DLD1 (cell line): ENCODE measurements at regions not wholly inside any gene's neighbourhood (a gene's known extent, or its start where the extent isn't known, plus 50 kb on each side); places are given as distances from the start of the nearest gene placed in this dataset.
"Not testable (repeated sequence)": the region's sequence is repeated elsewhere in the genome, so short reads cannot be mapped to it uniquely, and the experiment has no call there.

Source experiments
- in situ Hi-C: cut with HindIII; loops from 2 replicates; pipeline ENCODE4 v1.10.0; 2017; ENCODE audit warnings: low sequenced_read_pairs

- in situ Hi-C loops: no loop called here
Measured at GRCh38 chr3:18562364-18563154, 137.4 kb upstream of the SATB1 start.

GRCh38 chr3:18559331-18559842 lies 134.2 kb upstream of the SATB1 start:
- in situ Hi-C loops: no loop called here

GRCh38 chr3:18558507-18558906 lies 133.4 kb upstream of the SATB1 start:
- in situ Hi-C loops: no loop called here

- in situ Hi-C loops: no loop called here
Measured at GRCh38 chr3:18557216-18557615, 132.1 kb upstream of the SATB1 start.

GRCh38 chr3:18556503-18557135 lies 131.5 kb upstream of the SATB1 start:
- in situ Hi-C loops: no loop called here

- in situ Hi-C loops: no loop called here
Measured at GRCh38 chr3:18556001-18556408, 130.9 kb upstream of the SATB1 start.

- in situ Hi-C loops: not testable (repeated sequence)
Measured at GRCh38 chr3:18552579-18553105, 127.5 kb upstream of the SATB1 start.

GRCh38 chr3:18546632-18547031 lies 121.5 kb upstream of the SATB1 start:
- in situ Hi-C loops: no loop called here

GRCh38 chr3:18544146-18544545 lies 119.0 kb upstream of the SATB1 start:
- in situ Hi-C loops: no loop called here

- in situ Hi-C loops: no loop called here
Measured at GRCh38 chr3:18538463-18539230, 113.5 kb upstream of the SATB1 start.

- in situ Hi-C loops: no loop called here
Measured at GRCh38 chr3:18533039-18533438, 107.9 kb upstream of the SATB1 start.

GRCh38 chr3:18531662-18532061 lies 106.5 kb upstream of the SATB1 start:
- in situ Hi-C loops: no loop called here

- in situ Hi-C loops: no loop called here
Measured at GRCh38 chr3:18529631-18530030, 104.5 kb upstream of the SATB1 start.

GRCh38 chr3:18527691-18528090 lies 102.6 kb upstream of the SATB1 start:
- in situ Hi-C loops: no loop called here

- in situ Hi-C loops: no loop called here
Measured at GRCh38 chr3:18526667-18527066, 101.5 kb upstream of the SATB1 start.

- in situ Hi-C loops: not testable (repeated sequence)
Measured at GRCh38 chr3:18516170-18516569, 91.0 kb upstream of the SATB1 start.

GRCh38 chr3:18513091-18513490 lies 88.0 kb upstream of the SATB1 start:
- in situ Hi-C loops: no loop called here

- in situ Hi-C loops: no loop called here
Measured at GRCh38 chr3:18512007-18512406, 86.9 kb upstream of the SATB1 start.

GRCh38 chr3:18510947-18511346 lies 85.8 kb upstream of the SATB1 start:
- in situ Hi-C loops: no loop called here

- in situ Hi-C loops: no loop called here
Measured at GRCh38 chr3:18507333-18507732, 82.2 kb upstream of the SATB1 start.

- in situ Hi-C loops: no loop called here
Measured at GRCh38 chr3:18505056-18505455, 79.9 kb upstream of the SATB1 start.
